Karpas-422 (cell line): ENCODE measurements at regions not wholly inside any gene's neighbourhood (a gene's known extent, or its start where the extent isn't known, plus 50 kb on each side); places are given as distances from the start of the nearest gene placed in this dataset.
A peak's percentile ranks its signal among the peaks of the same experiment; 100 is the strongest.

Source experiments
- DNase-seq: peaks from one replicate; pipeline ENCODE4 v3.0.0-alpha.2; 2015
- H2AFZ ChIP-seq: fragments of 200-600 bp; sonication (generic); 2 replicates; pipeline ENCODE4 v1.6.1; 2014; ENCODE audit warnings: antibody characterized with exemption, low read length, mixed read lengths
- H3K27ac ChIP-seq: fragments of 200-600 bp; sonication (generic); 2 replicates; pipeline ENCODE4 v1.5.1; 2014; ENCODE audit warnings: mild to moderate bottlenecking, low read length, moderate library complexity
- H3K27me3 ChIP-seq: fragments of 200-600 bp; sonication (generic); 2 replicates; pipeline ENCODE4 v1.6.1; 2014; ENCODE audit warnings: low read length, mixed read lengths
- H3K36me3 ChIP-seq: fragments of 200-600 bp; sonication (generic); 2 replicates; pipeline ENCODE4 v1.6.1; 2014; ENCODE audit warnings: low read length, mixed read lengths; ENCODE audit not compliant: insufficient read depth
- H3K4me1 ChIP-seq: fragments of 200-600 bp; sonication (generic); 2 replicates; pipeline ENCODE4 v1.6.1; 2014; ENCODE audit warnings: mild to moderate bottlenecking, low read length, mixed read lengths
- H3K4me2 ChIP-seq: fragments of 200-600 bp; sonication (generic); 2 replicates; pipeline ENCODE4 v1.6.1; 2014; ENCODE audit warnings: low read length, low read depth, mild to moderate bottlenecking; ENCODE audit not compliant: poor library complexity, severe bottlenecking
- H3K4me3 ChIP-seq: fragments of 200-600 bp; sonication (generic); 2 replicates; pipeline ENCODE4 v1.5.1; 2014; ENCODE audit warnings: mild to moderate bottlenecking, antibody characterized with exemption, low read length, mixed read lengths
- H3K79me2 ChIP-seq: fragments of 200-600 bp; sonication (generic); 2 replicates; pipeline ENCODE4 v1.6.1; 2014; ENCODE audit warnings: mild to moderate bottlenecking, low read length, mixed read lengths
- H3K9ac ChIP-seq: fragments of 200-600 bp; sonication (generic); 2 replicates; pipeline ENCODE4 v1.6.0; 2014; ENCODE audit warnings: low read length
- H3K9me2 ChIP-seq: fragments of 200-600 bp; sonication (generic), shearing (Covaris generic); replicated peaks from 2 replicates; pipeline ENCODE4 v1.6.0; 2014; ENCODE audit warnings: mild to moderate bottlenecking, low read length, moderate library complexity; ENCODE audit not compliant: insufficient read depth
- H3K9me3 ChIP-seq: fragments of 300-700, 200-600 bp; sonication (generic); 2 replicates; pipeline ENCODE4 v1.6.1; 2014; ENCODE audit warnings: low read length, mixed read lengths
- H4K20me1 ChIP-seq: fragments of 200-600 bp; sonication (generic); 2 replicates; pipeline ENCODE4 v1.6.1; 2014; ENCODE audit warnings: mild to moderate bottlenecking, antibody characterized with exemption, low read length, low read depth; ENCODE audit not compliant: insufficient read depth

GRCh38 chrX:147468600-147468999, 443.1 kb upstream of the FMR1 start:
- 0 out of 2 replicates have a peak, but pooled peaks cover 3% of the 10 kb centered on the region for H3K9me3 ChIP-seq
- H3K4me3 ChIP-seq: no peak overlapping the region
- H3K27ac ChIP-seq: no peak overlapping the region
- no peak overlapping the region for H3K9ac ChIP-seq
- H3K36me3 ChIP-seq: no peaks in the 10 kb centered on the region
- no peaks in the 10 kb centered on the region for H3K27me3 ChIP-seq
- H3K4me2 ChIP-seq: no peak overlapping the region
- no peak for DNase-seq
- no peak overlapping the region for H2AFZ ChIP-seq
- no peaks in the 10 kb centered on the region for H3K4me1 ChIP-seq
- H4K20me1 ChIP-seq: no peaks in the 10 kb centered on the region
- no peaks in the 10 kb centered on the region for H3K9me2 ChIP-seq
- no peaks in the 10 kb centered on the region for H3K79me2 ChIP-seq

GRCh38 chrX:147476008-147476407, 435.7 kb upstream of the FMR1 start:
- Histone ChIP-seq H3K79me2 (no peaks in the 10 kb centered on the region), H3K9me3 (no peaks in the 10 kb centered on the region), H3K9ac (no peak overlapping the region), H3K36me3 (no peaks in the 10 kb centered on the region), H3K4me1 (no peaks in the 10 kb centered on the region), H4K20me1 (no peaks in the 10 kb centered on the region), H3K27me3 (no peaks in the 10 kb centered on the region), H2AFZ (no peak overlapping the region), H3K4me3 (no peak overlapping the region), H3K27ac (no peak overlapping the region), H3K4me2 (no peak overlapping the region), H3K9me2 (no peaks in the 10 kb centered on the region)
- peak; percentile 67 for DNase-seq

GRCh38 chrX:147478899-147479298, 432.8 kb upstream of the FMR1 start:
- Histone ChIP-seq H3K27me3 (no peaks in the 10 kb centered on the region), H3K4me2 (no peak overlapping the region), H3K4me1 (no peaks in the 10 kb centered on the region), H3K79me2 (no peaks in the 10 kb centered on the region), H3K9ac (no peak overlapping the region), H3K9me2 (no peaks in the 10 kb centered on the region), H3K4me3 (no peak overlapping the region), H2AFZ (no peak overlapping the region), H3K27ac (no peak overlapping the region), H3K9me3 (no peaks in the 10 kb centered on the region), H4K20me1 (no peaks in the 10 kb centered on the region), H3K36me3 (no peaks in the 10 kb centered on the region)
- no peak for DNase-seq

GRCh38 chrX:147485207-147485606, 426.5 kb upstream of the FMR1 start:
- no peaks in the 10 kb centered on the region for H4K20me1 ChIP-seq
- H3K9ac ChIP-seq: no peak overlapping the region
- DNase-seq: no peak
- no peaks in the 10 kb centered on the region; the same call in 1 of the 2 replicates for H3K9me2 ChIP-seq
- peaks cover 4% of the 10 kb centered on the region; the same call in 1 of the 2 replicates for H3K9me3 ChIP-seq
- no peak overlapping the region for H2AFZ ChIP-seq
- H3K4me3 ChIP-seq: no peak overlapping the region
- H3K36me3 ChIP-seq: no peaks in the 10 kb centered on the region
- no peaks in the 10 kb centered on the region for H3K27me3 ChIP-seq
- no peaks in the 10 kb centered on the region for H3K4me1 ChIP-seq
- no peaks in the 10 kb centered on the region for H3K79me2 ChIP-seq
- H3K27ac ChIP-seq: no peak overlapping the region
- H3K4me2 ChIP-seq: no peak overlapping the region

- Histone ChIP-seq H3K9ac (no peak overlapping the region), H3K27me3 (no peaks in the 10 kb centered on the region), H3K36me3 (no peaks in the 10 kb centered on the region), H3K4me3 (no peak overlapping the region), H3K79me2 (no peaks in the 10 kb centered on the region), H3K27ac (no peak overlapping the region), H4K20me1 (no peaks in the 10 kb centered on the region), H3K9me3 (peaks cover 3% of the 10 kb centered on the region), H2AFZ (no peak overlapping the region), H3K4me2 (no peak overlapping the region), H3K9me2 (no peaks in the 10 kb centered on the region), H3K4me1 (no peaks in the 10 kb centered on the region)
- no peak for DNase-seq
Measured at GRCh38 chrX:147494365-147494764, 417.4 kb upstream of the FMR1 start.

GRCh38 chrX:147498796-147499195, 412.9 kb upstream of the FMR1 start:
- H3K9me3 ChIP-seq: no peaks in the 10 kb centered on the region; the same call in 1 of the 2 replicates
- no peak overlapping the region for H3K27ac ChIP-seq
- no peak overlapping the region for H3K9ac ChIP-seq
- no peaks in the 10 kb centered on the region for H4K20me1 ChIP-seq
- DNase-seq: no peak
- no peaks in the 10 kb centered on the region for H3K4me1 ChIP-seq
- no peaks in the 10 kb centered on the region for H3K79me2 ChIP-seq
- H3K27me3 ChIP-seq: no peaks in the 10 kb centered on the region
- H3K9me2 ChIP-seq: no peaks in the 10 kb centered on the region
- H2AFZ ChIP-seq: no peak overlapping the region
- H3K4me3 ChIP-seq: no peak overlapping the region
- H3K4me2 ChIP-seq: no peak overlapping the region
- no peaks in the 10 kb centered on the region for H3K36me3 ChIP-seq

- Histone ChIP-seq H3K4me3 (no peak overlapping the region), H3K9me3 (no peaks in the 10 kb centered on the region; the same call in 1 of the 2 replicates), H3K4me2 (no peak overlapping the region), H3K36me3 (no peaks in the 10 kb centered on the region), H3K27ac (no peak overlapping the region), H3K4me1 (no peaks in the 10 kb centered on the region), H3K27me3 (no peaks in the 10 kb centered on the region), H3K9ac (no peak overlapping the region), H4K20me1 (no peaks in the 10 kb centered on the region), H2AFZ (no peak overlapping the region), H3K79me2 (no peaks in the 10 kb centered on the region), H3K9me2 (no peaks in the 10 kb centered on the region)
- no peak for DNase-seq
Measured at GRCh38 chrX:147522981-147523380, 388.7 kb upstream of the FMR1 start.

GRCh38 chrX:147533426-147533825, 378.3 kb upstream of the FMR1 start:
- no peaks in the 10 kb centered on the region for H4K20me1 ChIP-seq
- H3K4me3 ChIP-seq: no peak overlapping the region
- no peaks in the 10 kb centered on the region for H3K4me1 ChIP-seq
- H3K36me3 ChIP-seq: no peaks in the 10 kb centered on the region
- no peaks in the 10 kb centered on the region for H3K27me3 ChIP-seq
- H3K79me2 ChIP-seq: no peaks in the 10 kb centered on the region
- H3K4me2 ChIP-seq: no peak overlapping the region
- no peaks in the 10 kb centered on the region for H3K9me2 ChIP-seq
- no peak overlapping the region for H3K9ac ChIP-seq
- no peak overlapping the region for H3K27ac ChIP-seq
- no peak overlapping the region for H2AFZ ChIP-seq
- H3K9me3 ChIP-seq: no peaks in the 10 kb centered on the region; the same call in 1 of the 2 replicates
- no peak for DNase-seq

- no peak overlapping the region for H3K27ac ChIP-seq
- no peak overlapping the region for H3K4me3 ChIP-seq
Measured at GRCh38 chrX:147537172-147537571, 374.5 kb upstream of the FMR1 start.

More at GRCh38 chrX:147537172-147537571, 374.5 kb upstream of the FMR1 start:
- Histone ChIP-seq H3K9ac (no peak overlapping the region), H4K20me1 (no peaks in the 10 kb centered on the region), H3K4me1 (no peaks in the 10 kb centered on the region), H2AFZ (no peak overlapping the region), H3K9me3 (no peaks in the 10 kb centered on the region), H3K36me3 (no peaks in the 10 kb centered on the region), H3K27me3 (no peaks in the 10 kb centered on the region), H3K4me2 (no peak overlapping the region), H3K9me2 (no peaks in the 10 kb centered on the region), H3K79me2 (no peaks in the 10 kb centered on the region)
- DNase-seq: no peak
